Stimulated activated naive CD4-positive, alpha-beta T cell treated with Interleukin-2 at 50 U/mL for 16 hours (primary cell): ENCODE measurements at regions not wholly inside any gene's neighbourhood (a gene's known extent, or its start where the extent isn't known, plus 50 kb on each side); places are given as distances from the start of the nearest gene placed in this dataset.

Experiments
- DNase-seq: peaks from one replicate; lab custom pipeline; 2025; lab: John Stamatoyannopoulos, UW

DNA sequence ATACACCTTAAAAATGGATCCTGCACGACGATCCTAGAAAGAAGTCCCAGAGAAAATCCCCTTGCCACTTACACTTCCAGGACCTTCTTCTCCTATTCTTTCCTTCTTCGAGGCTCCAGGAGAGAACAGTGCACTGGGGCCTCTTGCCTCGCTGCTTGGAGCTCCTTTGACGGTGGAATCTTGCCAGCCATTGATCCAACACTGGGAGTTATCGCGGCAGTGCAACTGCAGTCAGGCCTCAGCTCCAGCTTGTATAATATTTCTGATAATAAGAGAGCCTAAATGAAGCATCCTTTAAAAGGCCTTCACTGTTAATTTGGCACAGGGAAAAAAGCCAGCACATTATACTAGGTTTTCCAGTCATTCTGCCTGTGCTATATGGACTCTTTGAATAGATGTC lies 216.9 kb upstream of the PARD3B start:
- no peak for DNase-seq

- no peak for DNase-seq
Measured at GRCh38 chr2:204329016-204329415, 216.3 kb upstream of the PARD3B start.

DNA sequence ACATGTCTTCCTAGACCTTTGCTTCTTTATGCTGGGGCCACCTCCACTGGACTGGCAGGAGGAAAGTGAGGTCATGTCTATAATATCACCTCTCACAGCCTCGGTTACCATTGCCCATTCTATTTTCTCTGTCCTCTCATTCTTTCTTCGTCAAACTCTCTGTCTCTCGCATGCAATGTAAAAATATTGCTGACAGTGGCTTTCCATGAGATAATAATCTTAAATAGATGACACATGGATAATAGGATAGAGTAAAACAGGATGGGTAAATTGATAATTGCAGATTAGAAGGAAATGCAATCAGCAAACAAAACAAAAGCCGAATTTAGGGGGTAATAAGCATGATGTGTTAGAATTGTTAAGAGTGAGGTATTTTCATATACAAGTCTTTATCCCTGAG lies 215.7 kb upstream of the PARD3B start:
- no peak for DNase-seq

DNA sequence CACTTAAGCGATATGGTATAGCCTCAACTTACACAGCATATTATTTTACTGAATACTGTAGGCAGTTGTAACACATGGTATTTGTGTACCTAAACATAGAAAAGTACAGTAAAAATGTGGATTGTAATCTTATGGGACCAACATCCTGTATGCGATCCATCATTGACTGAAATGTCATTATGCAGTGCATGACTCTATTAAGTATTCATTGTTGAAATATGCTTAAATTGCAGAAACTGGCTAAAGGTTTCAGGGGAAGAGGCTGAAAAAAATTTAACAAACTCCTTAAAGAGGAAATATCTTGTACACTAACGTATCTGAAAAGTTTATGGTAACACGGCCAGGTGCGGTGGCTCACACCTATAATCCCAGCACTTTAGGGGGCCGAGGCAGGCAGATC lies 214.1 kb upstream of the PARD3B start:
- no peak for DNase-seq

GRCh38 chr2:204331988-204332387 lies 213.3 kb upstream of the PARD3B start:
- DNase-seq: no peak

DNA sequence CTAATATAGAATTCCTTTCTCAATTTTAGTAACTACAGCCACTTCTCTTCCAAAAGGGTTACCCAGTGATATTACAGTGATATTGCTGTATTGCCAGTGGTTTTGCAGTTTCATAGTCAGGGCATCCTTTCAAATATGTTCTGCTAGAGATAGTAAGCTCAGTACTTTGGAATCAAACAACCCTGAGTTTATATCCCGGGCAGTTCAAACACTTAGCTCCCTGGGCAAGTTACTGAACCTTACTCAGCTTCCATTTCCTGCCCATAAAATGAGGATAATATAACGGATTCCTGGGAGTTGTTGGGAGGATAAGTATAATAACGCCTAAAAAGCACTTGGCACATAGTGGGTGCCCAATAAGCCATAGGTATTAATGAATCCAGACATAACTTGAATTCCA lies 212.6 kb upstream of the PARD3B start:
- DNase-seq: no peak

DNA sequence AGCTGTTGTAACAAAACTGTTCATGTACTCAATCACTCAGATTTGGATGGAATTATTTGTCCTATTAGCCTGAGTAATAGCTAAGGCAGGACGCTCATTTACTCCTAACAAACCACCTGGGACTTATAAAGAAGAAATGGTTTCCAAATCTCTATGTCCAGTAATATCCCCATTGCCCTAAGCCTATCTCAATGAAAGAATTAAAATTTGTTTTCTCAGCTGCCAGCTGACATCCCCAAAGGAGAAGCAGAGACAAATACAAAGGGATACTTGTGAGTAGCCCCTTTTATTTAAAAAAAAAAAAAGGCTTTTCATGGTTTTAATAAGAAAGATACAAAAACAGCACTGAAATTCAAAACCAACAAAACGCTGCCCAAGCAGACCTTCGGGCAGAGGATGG lies 211.4 kb upstream of the PARD3B start:
- no peak for DNase-seq

GRCh38 chr2:204335451-204336058 lies 209.7 kb upstream of the PARD3B start:
- no peak for DNase-seq

GRCh38 chr2:204336153-204336744 lies 209.0 kb upstream of the PARD3B start:
- no peak for DNase-seq

DNA sequence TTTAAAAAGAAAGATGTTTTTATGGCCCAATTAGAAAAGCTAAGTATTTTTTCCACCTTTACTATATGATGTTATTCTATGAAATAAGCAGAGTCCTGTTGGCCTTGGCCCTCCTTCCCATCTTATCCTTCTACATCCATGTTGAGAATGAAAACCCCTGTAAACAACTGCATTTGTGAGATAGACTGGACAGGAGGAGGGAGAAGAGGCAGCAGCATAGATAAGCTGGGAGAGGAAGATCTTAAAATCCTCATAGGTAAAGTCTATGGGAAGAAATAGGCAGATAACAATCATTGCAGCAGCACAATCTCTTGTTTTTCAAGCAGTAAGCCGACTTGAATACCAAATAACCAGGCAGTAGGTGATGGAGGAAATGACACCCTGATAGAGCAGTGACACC lies 207.6 kb upstream of the PARD3B start:
- DNase-seq: no peak

DNA sequence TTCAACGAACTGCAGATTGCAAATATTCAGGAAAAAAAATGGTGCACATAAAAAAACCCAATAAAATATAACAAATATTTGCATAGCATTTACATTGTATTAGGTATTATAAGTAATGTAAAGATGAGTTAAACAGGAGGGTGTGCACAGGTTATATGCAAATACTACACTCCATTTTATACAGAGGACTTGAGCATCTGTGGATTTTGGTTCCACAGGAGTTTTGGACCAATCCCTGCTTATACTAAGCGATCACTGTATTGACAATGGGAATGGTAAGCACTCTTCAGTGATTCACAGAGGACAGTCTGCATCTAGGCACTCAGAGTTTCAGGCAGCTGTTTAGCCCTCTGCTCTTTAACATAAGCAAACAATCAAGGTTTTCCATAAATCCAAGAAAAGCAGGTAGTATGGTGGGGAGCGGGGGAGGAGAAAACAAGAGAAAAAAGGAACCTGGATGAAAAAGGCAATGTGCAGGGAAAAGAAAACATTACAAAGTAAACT lies 206.0 kb upstream of the PARD3B start:
- no peak for DNase-seq

DNA sequence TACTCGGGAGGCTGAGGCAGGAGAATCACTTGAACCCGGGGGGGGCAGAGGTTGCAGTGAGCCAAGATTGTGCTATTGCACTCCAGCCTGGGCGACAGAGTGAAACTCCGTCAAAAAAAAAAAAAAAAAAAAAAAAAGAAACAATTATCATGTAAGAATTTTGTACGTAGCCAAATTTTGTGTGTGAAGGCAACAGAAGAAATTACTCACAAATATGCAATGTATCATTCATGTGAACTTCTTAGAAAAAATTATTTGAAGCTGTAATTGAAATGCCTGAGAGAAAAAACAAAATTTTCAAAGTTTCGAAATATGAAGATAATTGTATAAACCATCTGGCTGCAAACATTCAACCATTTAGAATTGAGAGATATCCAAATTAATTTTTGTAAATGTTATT lies 204.8 kb upstream of the PARD3B start:
- DNase-seq: no peak

- no peak for DNase-seq
Measured at GRCh38 chr2:204341887-204342276, 203.4 kb upstream of the PARD3B start.

GRCh38 chr2:204343685-204344084 lies 201.6 kb upstream of the PARD3B start:
- DNase-seq: no peak

- DNase-seq: no peak
Measured at GRCh38 chr2:204344119-204344518, 201.2 kb upstream of the PARD3B start.

GRCh38 chr2:204346906-204347305 lies 198.4 kb upstream of the PARD3B start:
- no peak for DNase-seq

DNA sequence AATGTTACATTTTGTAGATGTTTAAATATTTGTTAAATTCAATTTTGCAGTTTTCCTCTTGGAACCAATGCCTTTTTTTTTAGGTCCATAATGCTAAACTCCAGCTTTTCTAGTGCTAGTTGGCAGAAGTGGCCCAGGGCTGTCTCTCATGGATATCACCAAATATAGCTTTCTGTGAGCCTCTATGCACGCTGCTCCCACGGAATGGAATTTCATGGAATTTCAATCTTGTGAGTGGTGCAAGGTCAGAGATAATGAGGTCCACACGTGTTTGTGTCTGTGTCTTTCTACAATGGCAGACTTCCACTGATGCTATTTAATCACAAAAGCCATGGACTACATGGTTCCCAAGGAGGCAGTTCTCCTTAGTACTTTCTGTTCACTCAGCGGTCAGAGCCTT lies 191.5 kb upstream of the PARD3B start:
- no peak for DNase-seq

GRCh38 chr2:204354442-204354856 lies 190.8 kb upstream of the PARD3B start:
- DNase-seq: no peak

GRCh38 chr2:204355688-204356087 lies 189.6 kb upstream of the PARD3B start:
- no peak for DNase-seq

DNA sequence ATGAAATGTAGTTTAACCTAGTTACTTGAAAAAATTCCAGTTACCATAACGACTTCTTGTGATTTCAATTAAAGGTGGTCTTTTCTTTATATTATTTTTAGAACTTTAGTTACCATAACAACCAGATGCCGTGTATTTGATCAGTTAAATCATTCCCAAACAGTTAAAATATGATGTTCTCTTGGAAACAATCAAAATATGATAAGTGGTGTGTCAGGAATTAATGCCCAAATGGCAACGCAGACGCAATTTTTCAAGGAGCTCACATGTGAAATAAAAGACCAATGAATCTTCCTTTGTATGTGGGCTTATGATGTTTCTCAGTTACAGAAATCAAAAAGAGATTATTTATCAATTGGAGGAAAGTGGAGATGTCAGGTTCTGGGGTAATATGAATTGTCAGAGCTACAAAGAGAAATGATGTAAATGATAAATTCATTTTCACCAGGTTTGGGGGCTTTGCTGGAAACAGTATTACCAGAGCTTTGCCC lies 189.1 kb upstream of the PARD3B start:
- DNase-seq: no peak

DNA sequence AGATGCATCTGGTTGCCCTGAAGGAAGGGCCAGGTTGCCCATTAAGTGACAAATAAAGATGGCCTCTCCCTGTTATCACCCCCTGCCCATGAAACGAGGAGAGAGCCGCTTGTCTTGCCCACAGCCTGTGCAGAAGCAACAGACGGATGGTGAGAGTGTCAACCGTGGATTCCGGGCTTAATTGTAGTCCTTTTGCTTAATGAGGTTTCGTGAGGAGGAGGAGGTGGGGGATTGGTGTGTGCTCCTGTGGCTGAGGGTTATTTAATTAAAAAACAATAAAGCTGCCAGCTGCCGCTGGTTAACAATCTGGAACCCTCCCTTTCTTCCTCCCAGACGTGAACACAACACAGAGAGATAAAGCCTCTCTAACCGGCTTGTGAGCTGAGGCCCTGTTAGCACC lies 188.0 kb upstream of the PARD3B start:
- no peak for DNase-seq

GRCh38 chr2:204359076-204359475 lies 186.2 kb upstream of the PARD3B start:
- DNase-seq: no peak

DNA sequence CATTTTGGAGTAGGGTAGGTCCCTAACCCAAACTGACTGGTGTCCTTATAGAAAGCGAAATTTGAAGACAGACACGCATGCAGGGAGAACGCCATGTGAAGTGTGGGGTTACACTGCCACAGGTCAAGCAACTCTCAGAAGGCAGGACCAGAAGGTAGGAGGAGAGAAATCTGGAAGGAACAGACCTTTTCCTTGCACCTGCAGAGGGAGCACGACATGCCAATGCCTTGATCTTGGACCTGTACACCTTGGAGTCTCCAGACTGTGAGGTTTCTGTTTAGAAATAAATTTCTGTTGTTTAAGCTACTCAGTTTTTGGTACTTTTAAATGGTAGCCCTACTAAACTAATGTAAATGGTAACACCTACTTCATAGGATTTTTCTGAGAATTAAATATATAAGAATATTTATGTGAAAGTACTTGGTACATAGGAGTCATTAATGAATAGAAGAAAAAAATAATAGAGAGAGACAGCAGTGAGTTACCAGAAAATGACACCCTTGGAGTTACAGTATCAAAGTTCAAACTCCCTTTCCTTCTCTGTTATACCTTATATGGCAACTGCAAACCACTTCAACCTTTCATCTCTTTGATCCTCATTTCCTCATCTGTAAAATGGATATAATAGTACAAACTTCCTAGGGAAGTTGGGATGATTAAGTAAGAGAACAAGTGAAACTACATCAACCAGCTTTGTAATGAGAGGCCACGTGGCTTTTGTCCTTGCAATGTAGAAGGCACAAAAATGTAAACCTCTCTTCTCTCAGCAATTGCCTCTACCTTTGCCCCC lies 184.9 kb upstream of the PARD3B start:
- no peak for DNase-seq
